AG08395 (cell line): ENCODE measurements at regions not wholly inside any gene's neighbourhood (a gene's known extent, or its start where the extent isn't known, plus 50 kb on each side); places are given as distances from the start of the nearest gene placed in this dataset.
"Not testable (repeated sequence)": the region's sequence is repeated elsewhere in the genome, so short reads cannot be mapped to it uniquely, and the experiment has no call there.

Experiments used
- DNase-seq: peaks from one replicate; pipeline ENCODE4 v3.0.0; 2012; ENCODE audit warnings: mixed read lengths, low spot score

DNA sequence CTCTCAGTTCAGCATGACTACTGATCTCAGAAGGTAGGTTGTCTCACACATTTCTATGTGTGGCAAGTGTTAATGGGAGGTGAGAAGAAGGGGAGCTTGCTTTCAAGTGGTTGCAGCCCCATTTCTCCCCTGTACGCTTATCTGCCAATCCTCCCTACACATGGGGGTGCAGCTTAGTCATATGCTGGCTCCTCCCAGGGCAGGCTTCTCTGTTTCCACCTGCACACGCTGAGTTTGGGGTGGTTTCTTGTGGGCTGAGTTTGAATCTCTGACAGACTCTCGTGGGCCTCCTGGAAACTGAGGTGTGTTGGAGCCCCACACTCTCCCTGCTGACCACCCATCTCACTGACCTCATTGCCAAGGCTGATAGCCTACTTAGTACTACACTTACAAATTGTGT is 435.8 kb upstream of the MTPN start:
- no peak for DNase-seq

DNA sequence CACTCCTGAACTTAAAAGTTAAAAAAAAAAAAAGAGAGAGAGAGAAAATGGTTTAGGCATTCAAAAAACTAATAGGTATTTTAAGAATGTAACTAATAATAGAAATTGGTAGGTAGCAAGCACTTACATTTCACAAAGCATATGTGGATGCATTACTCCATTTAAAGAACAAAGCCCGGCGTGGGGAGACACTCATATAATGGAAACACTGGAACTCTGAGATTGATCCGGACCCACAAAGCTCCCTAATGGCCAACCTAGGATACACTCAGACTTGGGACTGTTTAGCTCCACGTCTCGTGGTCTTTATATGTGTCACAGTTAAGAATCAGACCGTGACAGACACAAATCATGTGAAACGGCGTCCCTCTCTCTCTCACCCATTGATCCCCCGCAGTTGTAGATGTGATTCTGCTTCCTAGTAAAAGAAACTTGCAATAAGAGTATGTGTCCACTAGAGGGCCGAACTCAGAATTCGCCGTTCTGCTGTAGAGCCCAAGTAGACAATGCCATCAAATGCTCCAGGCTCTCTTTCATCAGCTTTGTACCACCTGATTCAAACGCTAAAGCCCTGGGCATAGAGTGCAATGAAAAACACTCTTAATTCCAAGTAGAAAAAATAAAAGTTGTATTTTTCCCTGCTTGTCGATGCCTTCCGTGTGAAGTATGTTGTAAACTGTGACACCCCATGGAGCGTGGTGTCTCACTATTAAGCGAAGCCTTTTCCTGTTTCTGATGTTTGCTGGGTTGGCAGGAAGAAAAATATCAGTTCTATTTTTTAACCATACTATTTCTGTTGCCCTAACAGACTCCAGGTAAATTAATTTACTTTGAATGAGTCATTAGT is 429.0 kb upstream of the MTPN start:
- DNase-seq, result peak; percentile 60

DNA sequence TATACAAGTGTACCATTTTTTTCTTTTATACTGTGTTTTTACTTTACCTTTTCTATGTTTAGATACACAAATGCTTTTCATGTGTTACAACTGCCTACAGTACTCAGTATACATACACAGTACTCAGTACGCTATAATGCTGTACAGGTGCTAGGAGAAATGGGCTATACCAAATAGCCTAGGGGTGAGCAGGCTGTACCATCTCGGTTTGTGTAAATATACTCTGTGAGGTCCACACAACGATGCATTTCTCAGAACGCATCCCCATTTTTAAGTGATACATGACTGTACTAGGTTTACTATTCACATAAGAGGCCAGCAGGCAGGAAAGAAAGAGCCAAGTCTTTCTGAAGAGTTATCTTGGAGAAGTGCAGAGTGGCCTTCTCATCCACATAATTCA is 426.4 kb upstream of the MTPN start:
- DNase-seq, result no peak

DNA sequence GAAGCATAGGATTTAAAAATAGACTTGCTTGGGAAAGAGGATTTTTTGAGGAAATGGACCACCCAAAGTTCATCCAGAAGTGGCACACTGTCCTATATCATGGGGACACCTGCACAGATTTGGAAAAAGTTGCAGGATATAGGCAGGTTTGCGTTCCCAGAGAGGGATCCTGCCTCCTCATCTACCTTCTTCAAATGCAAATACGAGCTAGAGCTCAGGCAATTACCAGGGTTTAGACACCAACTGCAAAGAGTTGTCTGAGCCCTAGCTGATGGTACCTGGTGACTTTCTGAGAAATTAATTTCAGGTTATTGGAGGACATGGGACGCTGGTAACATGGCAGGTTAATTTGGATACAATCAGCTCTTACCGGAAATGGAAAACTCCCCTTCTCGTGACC is 423.7 kb upstream of the MTPN start:
- no peak for DNase-seq

DNA sequence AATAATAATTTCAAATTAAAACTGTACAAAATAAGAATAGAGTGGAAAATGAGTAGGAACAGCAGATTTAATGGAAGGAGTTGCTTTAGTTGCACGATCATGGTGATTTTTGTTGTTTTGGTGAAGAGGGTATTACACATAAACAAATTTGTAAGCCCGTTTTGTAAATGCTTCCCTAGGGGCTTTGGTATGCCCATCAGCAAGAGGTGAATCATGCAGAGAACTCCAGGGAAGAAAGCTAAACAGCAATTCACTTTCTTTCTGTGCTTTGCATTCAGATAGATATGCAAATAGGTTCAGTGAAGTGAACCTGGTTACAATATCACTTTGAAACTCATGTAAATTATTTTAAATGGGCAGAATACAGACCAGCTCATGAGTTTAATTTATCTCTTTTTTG is 422.2 kb upstream of the MTPN start:
- DNase-seq, result no peak

DNA sequence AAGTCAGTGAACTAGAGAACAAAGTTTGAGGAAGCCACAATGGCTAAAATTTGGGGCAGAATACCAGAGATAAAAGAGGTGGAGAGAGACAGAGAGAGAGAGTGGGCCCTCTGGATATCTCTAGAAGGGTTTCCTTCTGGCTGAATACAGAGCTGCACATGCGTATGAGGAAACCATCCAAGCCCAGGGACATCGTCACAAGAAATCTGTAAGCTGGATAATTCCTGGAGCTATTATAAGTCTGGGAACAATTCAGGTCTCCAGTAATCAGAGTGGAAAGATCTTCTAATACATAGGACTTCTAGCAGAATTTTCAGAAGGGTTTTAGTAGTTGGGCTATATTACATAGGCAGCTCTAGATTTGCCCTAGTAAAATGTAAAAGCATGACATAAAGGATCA is 415.7 kb upstream of the MTPN start:
- no peak for DNase-seq

DNA sequence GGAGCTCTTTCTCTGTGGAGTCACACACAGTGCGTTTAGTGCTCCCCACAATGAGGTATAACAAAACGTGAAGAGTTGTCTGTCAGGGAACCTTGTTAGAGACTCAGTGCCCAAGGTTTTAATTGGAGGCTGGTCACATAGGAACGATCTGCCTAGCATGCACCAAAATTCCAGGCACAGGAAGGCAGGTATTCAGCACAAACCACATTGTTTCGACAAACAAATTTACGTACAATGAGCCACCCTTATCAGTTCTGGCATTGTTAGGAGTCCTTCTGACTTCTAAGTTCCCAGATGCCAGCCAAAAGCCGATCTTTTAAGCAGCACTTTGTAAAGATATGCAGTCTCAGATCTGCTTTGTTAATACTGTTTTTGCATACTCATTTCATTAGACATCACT is 414.2 kb upstream of the MTPN start:
- no peak for DNase-seq

DNA sequence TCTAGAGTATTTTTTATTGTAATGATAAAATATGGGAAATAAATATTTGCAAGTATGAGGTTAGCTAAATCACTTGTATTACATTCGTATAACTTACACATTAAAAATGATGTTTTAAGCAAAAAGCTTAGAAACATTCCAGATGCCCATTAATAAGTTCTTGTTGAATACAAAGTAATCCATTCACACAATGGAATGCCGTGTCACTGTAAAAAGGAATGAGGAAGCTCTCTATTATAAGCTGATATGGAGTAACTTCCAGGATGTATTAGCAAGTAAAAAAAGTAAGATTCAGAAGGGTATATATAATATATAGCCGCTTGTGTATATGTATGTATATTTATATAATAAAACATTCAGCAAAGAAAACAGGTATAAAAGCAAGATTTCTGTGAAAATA is 412.8 kb upstream of the MTPN start:
- DNase-seq, result no peak

DNA sequence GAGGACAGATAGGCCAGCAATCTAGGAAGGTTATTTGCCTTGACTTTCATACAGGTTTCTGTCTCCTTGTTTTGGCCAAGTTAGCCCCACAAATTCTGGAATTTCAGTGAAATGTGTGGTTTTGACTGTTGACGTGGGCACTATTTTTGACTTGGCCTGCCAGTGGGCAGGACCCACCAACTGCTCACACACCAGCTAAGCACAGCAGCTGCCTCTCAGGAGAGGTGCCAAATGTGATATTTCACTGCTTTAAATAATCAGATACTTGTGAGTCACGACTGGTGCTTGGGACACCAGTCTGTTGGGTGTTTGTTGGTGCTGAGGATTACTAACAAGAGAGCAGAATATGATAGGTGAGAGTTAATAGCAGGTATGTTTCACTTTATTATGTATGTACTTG is 409.7 kb upstream of the MTPN start:
- DNase-seq, result no peak

DNA sequence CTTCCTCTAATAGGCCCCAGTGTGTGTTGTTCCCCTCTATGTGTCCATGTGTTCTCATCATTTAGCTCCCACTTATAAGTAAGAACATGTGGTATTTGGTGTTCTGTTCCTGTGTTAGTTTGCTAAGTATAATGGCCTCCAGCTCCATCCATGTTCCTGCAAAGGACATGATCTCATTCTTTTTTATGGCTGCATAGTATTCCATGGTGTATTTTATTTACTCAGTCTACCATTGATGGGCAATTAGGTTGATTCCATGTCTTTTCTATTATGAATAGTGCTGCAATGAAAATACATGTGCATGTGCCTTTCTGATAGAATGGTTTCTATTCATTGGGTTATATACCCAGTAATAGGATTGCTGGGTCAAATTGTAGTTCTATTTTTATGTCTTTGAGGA is 394.2 kb upstream of the MTPN start:
- not testable (repeated sequence) for DNase-seq

DNA sequence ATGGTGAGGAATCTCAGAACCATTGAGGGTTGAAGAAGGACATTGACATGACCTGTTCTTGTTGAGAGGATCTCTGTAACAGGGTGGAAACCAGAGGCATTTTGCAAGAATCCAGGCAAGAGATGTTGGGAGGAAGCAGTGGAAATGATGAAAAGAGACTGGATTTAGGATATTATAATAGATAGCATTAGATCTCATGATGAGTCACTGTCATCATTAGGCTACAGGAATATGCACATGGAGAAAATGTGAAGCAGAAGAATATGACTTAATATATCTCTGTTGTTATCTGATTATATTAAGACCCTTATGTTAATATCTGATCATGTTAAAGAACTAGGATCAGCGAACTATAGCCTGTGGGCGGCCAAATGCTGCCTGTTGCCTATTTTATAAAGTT is 393.0 kb upstream of the MTPN start:
- no peak for DNase-seq

DNA sequence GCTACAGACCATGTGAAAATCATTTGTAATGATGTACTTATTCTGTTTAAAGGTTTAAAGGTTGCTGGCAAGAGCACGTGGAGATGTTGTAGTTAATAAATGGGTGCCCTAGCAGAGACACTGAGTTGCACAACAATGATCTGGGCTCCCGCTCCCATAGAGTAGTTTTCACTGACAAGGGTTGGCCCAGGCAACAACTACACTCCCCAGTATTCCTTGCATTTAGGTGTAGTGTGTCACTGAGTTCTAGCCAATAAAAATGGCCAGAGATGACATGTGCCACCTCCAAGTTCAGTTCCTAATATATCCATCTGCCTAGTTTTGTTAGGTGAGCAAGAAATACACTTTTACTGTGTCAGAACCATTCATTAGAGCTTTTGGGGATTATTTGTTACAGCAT is 392.1 kb upstream of the MTPN start:
- DNase-seq, result no peak

DNA sequence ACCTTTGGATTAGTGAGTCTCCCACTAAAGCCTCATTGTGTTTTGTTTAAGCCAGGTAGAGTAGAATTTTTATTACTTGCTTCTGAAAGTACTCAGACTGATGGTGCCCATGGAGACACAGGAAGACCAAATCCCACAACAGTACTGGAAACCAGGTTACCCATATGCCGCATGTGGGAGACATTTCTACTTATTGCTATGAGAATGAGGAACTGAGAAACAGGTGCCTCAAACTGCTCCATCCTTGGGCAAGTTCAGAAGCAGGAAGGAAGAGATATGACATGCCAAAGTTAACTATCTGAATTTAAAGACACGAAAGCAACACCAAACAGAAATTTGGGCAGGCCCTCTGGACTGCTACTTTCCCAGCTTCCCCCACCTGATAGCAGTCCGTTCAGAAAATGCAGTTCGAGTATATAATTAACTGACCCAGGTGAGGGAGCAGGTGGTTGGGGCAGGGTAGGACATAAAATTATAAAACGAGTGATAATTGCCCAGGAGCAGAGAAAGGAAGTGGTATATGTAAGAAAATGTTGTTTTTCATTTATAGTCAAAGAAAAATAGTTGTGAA is 382.3 kb upstream of the MTPN start:
- DNase-seq, result no peak

DNA sequence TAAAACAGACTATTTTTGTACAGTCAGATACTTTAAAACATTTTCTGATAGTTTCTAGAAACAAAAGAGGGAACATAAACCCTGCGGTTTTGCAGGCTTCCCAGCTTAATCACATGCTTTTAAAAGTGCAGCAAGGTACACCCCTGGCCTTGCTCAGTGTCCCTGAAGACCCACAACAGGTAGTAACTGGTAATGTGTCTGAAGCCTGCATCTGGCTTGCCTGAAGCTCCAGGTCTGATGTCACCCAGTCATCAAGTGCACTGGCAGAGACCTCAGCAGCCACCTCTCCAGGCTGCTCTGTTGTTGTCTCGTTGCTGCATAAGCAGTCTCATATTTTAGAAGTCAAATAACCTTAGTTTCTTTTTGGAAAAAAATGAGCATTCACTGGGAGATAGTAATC is 376.1 kb upstream of the MTPN start:
- no peak for DNase-seq

DNA sequence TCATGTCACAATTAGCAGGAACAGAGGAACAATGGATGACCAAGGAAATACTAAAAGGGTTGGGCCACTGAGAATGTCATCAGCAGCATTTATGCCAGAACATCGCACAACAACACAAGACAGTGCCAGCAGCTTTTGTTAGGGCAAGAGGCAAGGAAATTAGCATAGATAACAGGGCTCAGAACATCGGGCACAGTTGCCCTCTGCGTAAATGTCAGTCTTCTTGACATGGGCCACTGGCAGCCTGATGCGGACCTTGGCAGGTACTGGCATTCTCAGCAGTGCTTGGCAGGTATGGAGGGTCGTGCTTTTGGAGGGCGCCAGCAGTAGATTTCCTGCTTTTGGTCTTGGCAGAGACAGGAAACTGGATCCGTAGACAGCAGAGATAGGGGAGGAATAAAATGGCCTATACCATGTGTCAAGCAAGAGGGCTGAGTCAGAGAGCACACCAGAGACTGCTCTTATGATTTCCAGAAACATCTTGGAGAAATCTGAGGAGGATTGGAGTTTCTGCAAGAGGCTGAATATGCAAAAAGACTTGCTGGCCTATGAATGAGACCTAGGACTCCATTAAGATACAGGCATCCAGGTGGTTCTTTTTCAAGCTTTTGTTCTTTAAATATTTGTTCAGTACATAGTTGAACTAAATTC is 371.5 kb upstream of the MTPN start:
- no peak for DNase-seq

DNA sequence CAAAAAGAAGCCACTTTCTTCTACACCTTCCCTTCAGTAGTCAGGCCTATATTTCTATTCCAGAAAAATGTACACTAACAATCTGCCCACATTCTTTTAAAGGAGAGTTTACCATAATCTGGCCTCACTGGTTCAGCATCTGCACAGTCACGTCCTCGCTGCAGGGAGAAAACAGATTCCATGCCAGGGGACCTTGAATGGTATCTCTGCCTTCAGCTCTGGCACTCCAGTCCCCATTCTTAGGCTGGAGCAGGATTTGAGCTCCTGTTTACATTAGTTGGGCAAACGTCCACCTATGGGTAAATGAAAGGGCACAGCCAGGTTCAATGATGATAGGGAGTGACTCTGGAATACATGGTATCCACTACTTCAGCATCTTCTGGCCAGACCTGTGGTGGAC is 371.0 kb upstream of the MTPN start:
- DNase-seq, result no peak

DNA sequence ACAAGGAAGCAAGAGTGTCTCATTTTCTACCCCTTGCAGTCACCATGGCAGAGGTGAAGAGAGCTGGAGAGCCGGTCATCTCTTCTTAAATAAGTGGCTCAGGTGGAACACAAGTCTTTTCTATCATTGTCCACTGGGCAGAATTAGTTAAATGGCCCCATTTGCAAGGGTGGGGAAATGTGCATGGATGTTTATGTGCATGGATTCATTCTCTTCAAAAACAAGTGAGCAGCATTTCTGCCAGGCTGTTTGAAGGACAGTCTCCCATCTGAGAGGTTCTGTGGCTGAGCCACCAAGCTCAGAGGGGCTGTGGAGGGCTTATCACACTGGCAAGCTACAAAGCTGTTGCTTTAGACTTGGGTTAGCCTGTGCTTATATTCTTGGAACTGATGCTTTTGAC is 370.3 kb upstream of the MTPN start:
- DNase-seq, result no peak

DNA sequence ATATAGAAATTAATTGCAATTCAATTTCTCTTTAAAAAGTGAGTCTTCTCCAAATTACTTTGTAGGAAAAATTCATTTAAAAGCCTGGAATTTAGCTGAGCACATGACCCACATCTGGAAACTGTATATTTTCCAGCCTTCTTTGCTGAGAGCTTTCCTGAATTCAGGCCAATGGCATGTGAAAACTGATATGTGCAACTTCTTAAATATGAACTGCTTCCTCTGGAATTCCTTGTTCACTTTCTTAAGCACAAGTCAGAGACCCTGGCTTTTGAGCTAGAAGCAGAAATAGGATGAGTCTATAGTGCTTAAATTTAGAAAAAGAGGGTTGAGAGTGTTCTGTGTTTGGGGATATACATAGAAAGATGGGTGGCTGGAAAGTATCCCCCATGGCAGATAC is 365.1 kb upstream of the MTPN start:
- no peak for DNase-seq

DNA sequence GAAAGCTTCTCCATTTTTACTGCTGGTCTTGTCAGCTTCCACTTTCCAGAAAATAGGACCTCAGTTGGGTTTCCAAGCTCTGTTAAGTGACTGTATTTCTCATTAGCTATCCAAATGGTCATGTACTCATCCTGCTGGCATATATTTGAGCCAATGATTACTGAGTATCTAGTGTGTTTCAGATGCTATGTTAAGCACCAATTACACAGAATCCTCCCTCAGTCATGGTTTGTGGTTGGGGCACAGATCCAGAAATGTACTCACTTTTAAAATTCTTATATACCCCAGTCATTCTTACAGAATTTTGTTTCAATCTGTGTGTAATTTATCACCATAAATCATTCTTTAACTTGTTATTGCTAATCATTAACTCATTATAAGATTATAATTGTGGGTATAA is 362.3 kb upstream of the MTPN start:
- DNase-seq, result no peak

DNA sequence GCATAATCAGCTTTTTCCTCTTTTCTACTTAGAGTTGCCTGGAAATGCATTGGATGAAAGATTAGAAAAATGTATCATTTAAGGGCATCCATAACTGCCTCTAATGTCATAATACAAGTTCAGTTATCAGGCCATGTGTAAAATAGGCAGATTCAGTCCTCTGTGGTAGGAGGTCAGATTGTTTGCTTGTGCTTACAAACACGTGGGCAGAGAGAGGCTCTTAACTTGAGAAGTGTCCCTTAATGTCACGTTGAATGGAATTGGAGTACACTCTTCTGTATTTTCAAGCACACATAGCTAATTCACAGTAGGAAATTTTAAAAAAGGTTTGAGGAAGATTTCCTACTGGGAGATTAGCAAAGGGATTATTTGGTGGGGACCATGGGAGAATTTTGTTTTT is 359.8 kb upstream of the MTPN start:
- no peak for DNase-seq

DNA sequence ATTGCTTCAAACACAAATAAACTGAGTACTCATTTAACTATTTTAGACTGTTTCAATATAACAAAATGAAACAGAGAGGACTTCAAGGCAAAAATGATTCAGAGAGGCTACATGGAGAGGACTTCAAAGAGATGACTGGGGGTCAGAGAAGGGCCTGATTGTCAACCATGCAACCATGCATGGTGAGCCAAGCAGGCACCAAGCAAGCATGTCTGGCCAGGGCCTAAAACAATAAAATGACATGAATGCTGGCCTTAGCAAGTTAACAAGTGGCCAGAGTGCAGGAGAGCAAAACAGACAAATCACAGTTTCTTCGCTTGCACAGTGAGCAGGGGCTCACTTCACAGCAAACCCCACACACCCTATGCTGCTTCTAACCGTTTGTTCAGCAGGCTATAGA is 356.5 kb upstream of the MTPN start:
- no peak for DNase-seq

DNA sequence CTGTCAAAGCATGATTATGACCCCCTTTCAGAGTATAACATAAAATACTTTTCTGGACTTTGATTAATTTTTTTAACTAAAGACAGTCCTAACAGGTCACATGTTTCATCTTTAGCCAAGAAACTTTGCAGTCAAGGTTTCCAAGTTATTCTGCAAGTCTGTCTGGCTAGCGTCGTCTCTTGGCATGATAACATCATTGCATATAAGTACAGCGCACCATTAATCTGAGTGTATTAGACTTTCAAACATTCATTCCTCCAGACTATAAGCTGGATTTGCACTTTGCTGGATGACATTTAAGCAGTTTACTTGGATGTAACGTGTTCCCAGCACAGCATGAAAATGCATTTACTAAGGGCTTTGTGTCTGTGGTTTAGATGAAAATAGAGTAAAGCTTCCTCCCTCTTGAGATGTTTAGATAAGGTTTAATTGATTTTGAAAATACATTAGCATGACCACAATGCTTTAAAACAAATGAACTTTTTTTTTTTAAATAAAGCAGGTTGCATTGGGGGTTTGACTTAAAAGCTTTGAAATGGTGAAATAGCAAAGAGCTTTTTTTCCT is 349.0 kb upstream of the MTPN start:
- DNase-seq, result no peak

DNA sequence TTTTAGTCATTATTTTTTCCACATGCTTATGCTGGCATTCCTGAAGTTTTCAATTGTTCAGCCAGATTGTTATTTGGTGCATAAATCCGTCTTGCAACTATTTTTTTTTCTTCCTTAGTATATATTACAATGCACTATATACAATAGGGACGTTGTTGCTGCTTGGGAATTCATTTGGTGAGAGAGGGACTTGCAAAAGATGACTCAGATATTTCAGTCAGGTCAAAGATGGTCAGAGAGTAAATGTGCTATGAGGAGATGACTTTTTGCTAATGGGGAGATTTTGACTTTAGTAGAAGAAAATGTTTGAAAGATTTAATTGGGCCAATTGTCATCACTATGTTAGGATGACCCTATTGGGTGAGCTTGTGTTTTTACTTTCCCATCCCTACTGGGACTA is 348.4 kb upstream of the MTPN start:
- no peak for DNase-seq
